Hepatocyte (in vitro differentiated cells): ENCODE measurements at regions not wholly inside any gene's neighbourhood (a gene's known extent, or its start where the extent isn't known, plus 50 kb on each side); places are given as distances from the start of the nearest gene placed in this dataset.

Experiments
- DNase-seq: peaks from one replicate; pipeline ENCODE4 v3.0.0-alpha.2; 2016; ENCODE audit warnings: low spot score
- H2AFZ ChIP-seq: fragments of 200-600 bp; sonication (generic); 2 replicates; pipeline ENCODE4 v1.6.0; 2016; ENCODE audit warnings: antibody characterized with exemption, mild to moderate bottlenecking
- H3K27ac ChIP-seq: fragments of 200-600 bp; sonication (generic); 2 replicates; pipeline ENCODE4 v1.5.1; 2016; ENCODE audit warnings: mild to moderate bottlenecking
- H3K27me3 ChIP-seq: fragments of 200-600 bp; sonication (generic); 2 replicates; pipeline ENCODE4 v1.6.1; 2016
- H3K36me3 ChIP-seq: fragments of 200-600 bp; sonication (generic); replicated peaks from 2 replicates; pipeline ENCODE4 v1.5.1; 2016; ENCODE audit warnings: low read depth; ENCODE audit not compliant: insufficient read depth
- H3K4me1 ChIP-seq: fragments of 200-600 bp; sonication (generic); 2 replicates; pipeline ENCODE4 v1.5.1; 2016; ENCODE audit warnings: mild to moderate bottlenecking, moderate library complexity; ENCODE audit not compliant: insufficient read depth
- H3K4me2 ChIP-seq: fragments of 200-600 bp; sonication (generic); 2 replicates; pipeline ENCODE4 v1.6.0; 2016
- H3K4me3 ChIP-seq: fragments of 200-600 bp; sonication (generic); 2 replicates; pipeline ENCODE4 v1.5.1; 2016; ENCODE audit warnings: mild to moderate bottlenecking
- H3K79me2 ChIP-seq: fragments of 200-600 bp; sonication (generic); 2 replicates; pipeline ENCODE4 v1.6.0; 2017; ENCODE audit warnings: mild to moderate bottlenecking
- H3K9me2 ChIP-seq: fragments of 200-600 bp; sonication (generic); replicated peaks from 2 replicates; pipeline ENCODE4 v1.6.0; 2017; ENCODE audit warnings: mild to moderate bottlenecking; ENCODE audit not compliant: insufficient read depth
- H3K9me3 ChIP-seq: fragments of 200-600 bp; sonication (generic); 2 replicates; pipeline ENCODE4 v1.5.1; 2016; ENCODE audit warnings: low read depth, mild to moderate bottlenecking
- H4K20me1 ChIP-seq: fragments of 200-600 bp; sonication (generic); 2 replicates; pipeline ENCODE4 v1.6.0; 2016; ENCODE audit warnings: mild to moderate bottlenecking; ENCODE audit not compliant: insufficient read depth, poor library complexity, severe bottlenecking
- EZH2 ChIP-seq: fragments of 200-600 bp; sonication (generic); IDR thresholded peaks from 2 replicates; pipeline ENCODE4 v1.6.1; 2016; ENCODE audit warnings: antibody characterized with exemption, mild to moderate bottlenecking, borderline replicate concordance
- EZH2phosphoT487 ChIP-seq: fragments of 200-600 bp; sonication (generic); IDR thresholded peaks from one replicate; pipeline ENCODE4 v1.6.1; 2018; ENCODE audit warnings: antibody characterized with exemption, mild to moderate bottlenecking, low read depth, moderate library complexity; ENCODE audit not compliant: unreplicated experiment, severe bottlenecking
- WGBS: methylation state at CpG from one replicate; pipeline ENCODE4 v1.1.6; 2016; ENCODE audit warnings: low lambda C conversion rate; ENCODE audit errors: missing lambda C conversion rate; 5-methylcytosine and 5-hydroxymethylcytosine counted together
- TF ChIP-seq, protein P1 (sequence below): fragments of 200-600 bp; sonication (generic); IDR thresholded peaks from 2 replicates; pipeline ENCODE4 v1.5.1; 2016; ENCODE audit warnings: antibody characterized with exemption, mild to moderate bottlenecking; ENCODE audit not compliant: poor library complexity

DNA sequence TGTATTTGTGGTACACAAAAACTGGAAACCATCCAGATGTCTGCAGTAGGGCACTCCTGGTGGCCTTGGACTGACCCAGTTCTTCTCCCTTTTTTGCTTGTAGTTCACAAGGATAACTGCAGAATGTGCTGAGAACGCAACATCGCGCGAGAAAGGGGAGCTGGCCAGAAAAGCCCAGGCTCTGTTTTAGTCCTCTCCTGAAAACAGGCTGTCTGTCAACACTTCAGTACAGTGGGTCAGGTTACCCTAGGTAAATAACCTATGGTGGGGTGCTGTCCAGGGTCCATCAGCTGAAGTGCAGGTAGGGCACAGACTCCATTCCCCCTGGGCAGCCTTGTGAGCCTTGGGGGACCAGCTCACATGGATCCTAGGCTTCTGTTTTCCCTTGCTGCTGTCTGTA, 495.8 kb downstream of the MDFIC start:
- no peaks in the 10 kb centered on the region for H3K4me1 ChIP-seq
- H2AFZ ChIP-seq, result no peak overlapping the region
- 71% methylated on average over 4 of the region's 4 CpGs for WGBS
- TF ChIP-seq EZH2phosphoT487 (no peak), EZH2 (no peak)
- TF ChIP-seq, protein P1, sequence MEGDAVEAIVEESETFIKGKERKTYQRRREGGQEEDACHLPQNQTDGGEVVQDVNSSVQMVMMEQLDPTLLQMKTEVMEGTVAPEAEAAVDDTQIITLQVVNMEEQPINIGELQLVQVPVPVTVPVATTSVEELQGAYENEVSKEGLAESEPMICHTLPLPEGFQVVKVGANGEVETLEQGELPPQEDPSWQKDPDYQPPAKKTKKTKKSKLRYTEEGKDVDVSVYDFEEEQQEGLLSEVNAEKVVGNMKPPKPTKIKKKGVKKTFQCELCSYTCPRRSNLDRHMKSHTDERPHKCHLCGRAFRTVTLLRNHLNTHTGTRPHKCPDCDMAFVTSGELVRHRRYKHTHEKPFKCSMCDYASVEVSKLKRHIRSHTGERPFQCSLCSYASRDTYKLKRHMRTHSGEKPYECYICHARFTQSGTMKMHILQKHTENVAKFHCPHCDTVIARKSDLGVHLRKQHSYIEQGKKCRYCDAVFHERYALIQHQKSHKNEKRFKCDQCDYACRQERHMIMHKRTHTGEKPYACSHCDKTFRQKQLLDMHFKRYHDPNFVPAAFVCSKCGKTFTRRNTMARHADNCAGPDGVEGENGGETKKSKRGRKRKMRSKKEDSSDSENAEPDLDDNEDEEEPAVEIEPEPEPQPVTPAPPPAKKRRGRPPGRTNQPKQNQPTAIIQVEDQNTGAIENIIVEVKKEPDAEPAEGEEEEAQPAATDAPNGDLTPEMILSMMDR, result no peak
- no peaks in the 10 kb centered on the region for H3K36me3 ChIP-seq
- no peaks in the 10 kb centered on the region for H3K79me2 ChIP-seq
- H3K4me2 ChIP-seq, result no peak overlapping the region
- H3K27ac ChIP-seq, result no peak overlapping the region
- H3K27me3 ChIP-seq, result no peaks in the 10 kb centered on the region
- no peak for DNase-seq
- no peaks in the 10 kb centered on the region for H3K9me2 ChIP-seq
- no peak overlapping the region for H3K4me3 ChIP-seq
- H3K9me3 ChIP-seq, result no peaks in the 10 kb centered on the region
- H4K20me1 ChIP-seq, result no peaks in the 10 kb centered on the region

DNA sequence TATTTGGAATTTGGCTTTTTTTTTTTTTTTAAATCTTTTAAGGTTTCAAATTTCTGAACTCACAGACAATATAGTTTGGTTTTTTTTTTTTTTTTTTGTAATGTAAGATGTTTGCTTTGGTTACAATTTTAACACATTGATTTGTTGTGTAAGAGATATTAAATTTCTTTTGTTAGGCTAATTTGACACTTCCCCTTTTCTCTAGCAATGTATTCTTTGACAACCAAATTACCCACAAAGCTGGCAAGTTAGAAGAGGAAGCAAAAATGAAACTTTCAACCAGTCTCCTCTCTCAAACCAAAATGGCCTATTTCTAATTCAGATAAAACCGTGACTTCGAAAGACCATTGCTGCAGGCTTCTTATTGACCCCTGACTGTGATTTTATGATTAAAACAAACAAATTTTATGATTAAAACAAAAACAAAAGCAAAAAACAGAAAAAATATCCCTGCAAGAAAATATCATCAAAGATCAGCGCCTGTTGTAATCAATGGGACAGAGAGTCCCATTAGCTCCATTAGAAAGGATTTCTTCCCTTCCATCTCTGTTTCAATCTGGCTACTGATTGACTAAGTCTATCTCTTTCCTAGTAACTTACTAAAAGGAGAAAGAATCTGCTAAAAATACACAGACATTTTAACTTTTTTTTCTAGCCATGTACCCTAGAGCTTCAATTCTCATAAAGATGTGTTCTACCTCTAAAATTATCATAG, 489.2 kb downstream of the MDFIC start:
- Histone ChIP-seq H3K4me2 (no peak overlapping the region), H3K9me3 (no peaks in the 10 kb centered on the region), H3K27me3 (no peaks in the 10 kb centered on the region), H4K20me1 (no peaks in the 10 kb centered on the region), H3K36me3 (no peaks in the 10 kb centered on the region), H3K27ac (no peak overlapping the region), H3K9me2 (no peaks in the 10 kb centered on the region), H3K79me2 (no peaks in the 10 kb centered on the region), H3K4me1 (no peaks in the 10 kb centered on the region), H2AFZ (no peak overlapping the region), H3K4me3 (no peak overlapping the region)
- DNase-seq, result no peak
- TF ChIP-seq EZH2, result no peak
- TF ChIP-seq, protein P1, result no peak
- no peak for TF ChIP-seq EZH2phosphoT487
- 95% methylated on average over 3 of the region's 3 CpGs for WGBS

DNA sequence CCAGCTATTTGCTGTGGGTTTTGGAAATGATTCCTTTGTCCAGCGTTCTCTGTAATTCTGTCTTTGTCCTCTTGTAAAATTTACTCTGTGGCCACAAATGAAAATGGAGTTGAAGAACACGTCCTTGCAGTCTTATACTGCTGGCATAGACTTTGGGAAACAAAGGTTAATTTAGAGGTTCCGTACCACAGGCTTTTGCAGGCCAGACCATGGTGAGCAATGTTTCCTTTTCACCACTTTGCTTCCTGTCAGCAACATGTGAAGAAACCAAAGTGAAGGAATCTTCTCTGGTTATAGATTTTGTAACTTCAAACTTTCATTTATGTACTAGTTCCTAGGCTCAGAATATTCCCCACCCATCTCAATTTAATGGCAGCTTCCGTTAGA, 488.5 kb downstream of the MDFIC start:
- no peaks in the 10 kb centered on the region for H3K4me1 ChIP-seq
- H3K9me3 ChIP-seq, result no peaks in the 10 kb centered on the region
- no peaks in the 10 kb centered on the region for H4K20me1 ChIP-seq
- TF ChIP-seq EZH2phosphoT487, result no peak
- TF ChIP-seq, protein P1, result no peak
- TF ChIP-seq EZH2, result no peak
- no peaks in the 10 kb centered on the region for H3K79me2 ChIP-seq
- H2AFZ ChIP-seq, result no peak overlapping the region
- DNase-seq, result no peak
- no peak overlapping the region for H3K4me3 ChIP-seq
- H3K36me3 ChIP-seq, result no peaks in the 10 kb centered on the region
- WGBS, result 97% methylated on average over 4 of the region's 4 CpGs
- H3K4me2 ChIP-seq, result no peak overlapping the region
- H3K9me2 ChIP-seq, result no peaks in the 10 kb centered on the region
- no peak overlapping the region for H3K27ac ChIP-seq
- no peaks in the 10 kb centered on the region for H3K27me3 ChIP-seq
